NCI-H774 (cell line): ENCODE measurements at regions not wholly inside any gene's neighbourhood (a gene's known extent, or its start where the extent isn't known, plus 50 kb on each side); places are given as distances from the start of the nearest gene placed in this dataset.

Experiments used
- DNase-seq: peaks from one replicate; lab custom pipeline; 2025; lab: John Stamatoyannopoulos, UW

GRCh38 chr19:30663611-30664174 lies 291.5 kb downstream of the ZNF536 start:
- DNase-seq = no peak

GRCh38 chr19:30662211-30662861 lies 290.2 kb downstream of the ZNF536 start:
- DNase-seq = no peak

- no peak for DNase-seq
Measured at GRCh38 chr19:30659638-30660037, 287.5 kb downstream of the ZNF536 start.

GRCh38 chr19:30656520-30657100 lies 284.4 kb downstream of the ZNF536 start:
- DNase-seq = no peak

- no peak for DNase-seq
Measured at GRCh38 chr19:30653646-30654386, 281.6 kb downstream of the ZNF536 start.

GRCh38 chr19:30652751-30653150 lies 280.6 kb downstream of the ZNF536 start:
- no peak for DNase-seq

- DNase-seq = no peak
Measured at GRCh38 chr19:30651691-30652090, 279.5 kb downstream of the ZNF536 start.

GRCh38 chr19:30651066-30651465 lies 278.9 kb downstream of the ZNF536 start:
- DNase-seq = no peak

GRCh38 chr19:30649934-30650614 lies 277.9 kb downstream of the ZNF536 start:
- peak; percentile 9 for DNase-seq

GRCh38 chr19:30648866-30649862 lies 277.0 kb downstream of the ZNF536 start:
- DNase-seq = no peak

GRCh38 chr19:30647891-30648720 lies 275.9 kb downstream of the ZNF536 start:
- DNase-seq = no peak

- DNase-seq = no peak
Measured at GRCh38 chr19:30646806-30647205, 274.6 kb downstream of the ZNF536 start.

GRCh38 chr19:30645946-30646577 lies 273.9 kb downstream of the ZNF536 start:
- DNase-seq = no peak

- DNase-seq = no peak
Measured at GRCh38 chr19:30640252-30640965, 268.2 kb downstream of the ZNF536 start.

GRCh38 chr19:30638889-30639288 lies 266.7 kb downstream of the ZNF536 start:
- no peak for DNase-seq

- no peak for DNase-seq
Measured at GRCh38 chr19:30637926-30638325, 265.7 kb downstream of the ZNF536 start.

GRCh38 chr19:30634996-30635975 lies 263.1 kb downstream of the ZNF536 start:
- DNase-seq = no peak
